ENCODE measurements at regions not wholly inside any gene's neighbourhood (a gene's known extent, or its start where the extent isn't known, plus 50 kb on each side); places are given as distances from the start of the nearest gene placed in this dataset.

DNA sequence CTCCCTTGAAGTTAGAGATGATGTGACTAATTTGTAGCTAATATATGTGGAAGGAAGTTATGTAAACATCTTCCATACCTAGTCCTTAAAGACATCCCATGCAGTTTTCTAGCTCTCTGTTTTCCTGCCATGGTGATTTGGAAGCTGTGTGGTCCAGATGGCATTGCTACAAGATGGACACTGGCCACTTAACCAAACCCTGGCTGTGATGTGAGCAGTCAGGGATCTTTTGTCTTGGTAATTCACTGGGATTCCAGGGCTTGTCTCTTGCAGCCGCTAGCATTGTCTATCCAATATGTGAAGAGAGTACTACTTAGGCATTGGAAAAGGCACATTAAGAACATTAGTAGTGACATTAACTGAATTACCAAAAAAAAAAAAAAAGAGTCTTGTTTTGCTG is 139.9 kb upstream of the DOCK10 start:
- no peak overlapping the region for H3K27ac ChIP-seq (ENCODE audit: low read length)
- no peaks in the 10 kb centered on the region for H3K79me2 ChIP-seq (ENCODE audit: low read length)
- H3K4me1 ChIP-seq (ENCODE audit: low read length): no peaks in the 10 kb centered on the region
- no peaks in the 10 kb centered on the region for H3K9me3 ChIP-seq (replicated peaks; ENCODE audit: insufficient read depth, low read length)
- H3K9me2 ChIP-seq (replicated peaks; ENCODE audit: insufficient read depth, low read length): no peaks in the 10 kb centered on the region
- no peaks in the 10 kb centered on the region for H3F3A ChIP-seq (ENCODE audit: insufficient read depth, low read length)
- no peak overlapping the region for H2AFZ ChIP-seq (ENCODE audit: low read length)
- no peak overlapping the region for H3K4me3 ChIP-seq (ENCODE audit: low read length)
- no peak for DNase-seq
- H3K27me3 ChIP-seq (replicated peaks; ENCODE audit: insufficient read depth, low read length): no peaks in the 10 kb centered on the region
- no peak overlapping the region for H3K4me2 ChIP-seq (ENCODE audit: low read depth, low read length)
- H4K20me1 ChIP-seq (ENCODE audit: insufficient read depth, low read length): no peaks in the 10 kb centered on the region
- H3K9ac ChIP-seq (ENCODE audit: low read length): no peak overlapping the region
- TF ChIP-seq EZH2phosphoT487 (IDR thresholded peaks at IDR 0.05; ENCODE audit: low read length) (no peak), EZH2 (optimal IDR thresholded peaks at IDR 0.05; ENCODE audit: low read depth, low read length) (no peak)
- TF ChIP-seq, protein P1, sequence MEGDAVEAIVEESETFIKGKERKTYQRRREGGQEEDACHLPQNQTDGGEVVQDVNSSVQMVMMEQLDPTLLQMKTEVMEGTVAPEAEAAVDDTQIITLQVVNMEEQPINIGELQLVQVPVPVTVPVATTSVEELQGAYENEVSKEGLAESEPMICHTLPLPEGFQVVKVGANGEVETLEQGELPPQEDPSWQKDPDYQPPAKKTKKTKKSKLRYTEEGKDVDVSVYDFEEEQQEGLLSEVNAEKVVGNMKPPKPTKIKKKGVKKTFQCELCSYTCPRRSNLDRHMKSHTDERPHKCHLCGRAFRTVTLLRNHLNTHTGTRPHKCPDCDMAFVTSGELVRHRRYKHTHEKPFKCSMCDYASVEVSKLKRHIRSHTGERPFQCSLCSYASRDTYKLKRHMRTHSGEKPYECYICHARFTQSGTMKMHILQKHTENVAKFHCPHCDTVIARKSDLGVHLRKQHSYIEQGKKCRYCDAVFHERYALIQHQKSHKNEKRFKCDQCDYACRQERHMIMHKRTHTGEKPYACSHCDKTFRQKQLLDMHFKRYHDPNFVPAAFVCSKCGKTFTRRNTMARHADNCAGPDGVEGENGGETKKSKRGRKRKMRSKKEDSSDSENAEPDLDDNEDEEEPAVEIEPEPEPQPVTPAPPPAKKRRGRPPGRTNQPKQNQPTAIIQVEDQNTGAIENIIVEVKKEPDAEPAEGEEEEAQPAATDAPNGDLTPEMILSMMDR (IDR thresholded peaks at IDR 0.05; ENCODE audit: low read length): no peak
- no peaks in the 10 kb centered on the region for H3K36me3 ChIP-seq (replicated peaks; ENCODE audit: insufficient read depth, low read length)

DNA sequence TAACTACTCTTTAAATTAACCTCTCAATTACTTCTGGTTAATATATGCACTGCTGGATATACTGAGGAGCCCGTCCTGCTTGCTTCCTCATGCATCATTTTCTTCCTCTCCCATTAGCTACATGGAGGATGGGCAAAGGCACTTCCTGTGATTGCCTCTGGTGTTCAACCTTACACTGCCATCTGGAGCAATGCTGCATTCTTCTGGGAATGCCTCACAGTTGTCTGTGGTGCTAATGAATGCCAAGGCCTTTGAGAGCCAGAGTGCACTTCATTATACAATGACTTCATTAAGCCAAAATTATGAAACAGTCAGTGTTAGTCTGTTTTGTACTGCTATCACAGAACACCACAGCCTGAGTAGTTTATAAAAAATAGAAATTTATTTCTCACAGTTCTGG is 134.8 kb upstream of the DOCK10 start:
- Histone ChIP-seq H3K9ac (ENCODE audit: low read length) (no peak overlapping the region), H3K27ac (ENCODE audit: low read length) (no peak overlapping the region), H3K27me3 (replicated peaks; ENCODE audit: insufficient read depth, low read length) (no peaks in the 10 kb centered on the region), H3F3A (ENCODE audit: insufficient read depth, low read length) (no peaks in the 10 kb centered on the region), H3K36me3 (replicated peaks; ENCODE audit: insufficient read depth, low read length) (no peaks in the 10 kb centered on the region), H3K9me3 (replicated peaks; ENCODE audit: insufficient read depth, low read length) (no peaks in the 10 kb centered on the region), H3K9me2 (replicated peaks; ENCODE audit: insufficient read depth, low read length) (no peaks in the 10 kb centered on the region), H3K4me3 (ENCODE audit: low read length) (no peak overlapping the region), H3K4me1 (ENCODE audit: low read length) (no peaks in the 10 kb centered on the region), H3K4me2 (ENCODE audit: low read depth, low read length) (no peak overlapping the region), H3K79me2 (ENCODE audit: low read length) (no peaks in the 10 kb centered on the region), H2AFZ (ENCODE audit: low read length) (no peak overlapping the region), H4K20me1 (ENCODE audit: insufficient read depth, low read length) (no peaks in the 10 kb centered on the region)
- TF ChIP-seq, protein P1 (IDR thresholded peaks at IDR 0.05; ENCODE audit: low read length): no peak
- TF ChIP-seq EZH2 (optimal IDR thresholded peaks at IDR 0.05; ENCODE audit: low read depth, low read length): no peak
- TF ChIP-seq EZH2phosphoT487 (IDR thresholded peaks at IDR 0.05; ENCODE audit: low read length): no peak
- DNase-seq: no peak

DNA sequence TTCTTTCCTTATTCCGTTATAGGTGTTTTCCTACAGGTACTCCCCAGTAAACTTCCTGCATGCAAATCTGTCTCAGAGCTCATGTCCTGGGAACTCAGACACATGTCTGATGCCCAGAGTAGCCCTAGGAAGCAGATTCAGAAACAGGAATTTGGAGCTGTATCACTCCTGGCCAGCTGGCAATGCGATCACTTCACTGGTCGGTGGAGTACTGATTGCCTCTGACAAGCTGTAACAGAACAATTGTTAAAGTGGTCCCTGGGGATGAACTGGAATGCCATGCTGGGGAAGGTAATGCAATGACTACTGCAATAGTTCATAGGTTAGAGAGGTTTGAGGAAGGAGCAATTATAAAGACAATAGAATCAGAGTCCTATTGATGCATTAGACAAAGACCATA is 131.6 kb upstream of the DOCK10 start:
- H3K9me3 ChIP-seq (replicated peaks; ENCODE audit: insufficient read depth, low read length): no peaks in the 10 kb centered on the region

More for the DNA sequence above, 131.6 kb upstream of the DOCK10 start:
- Histone ChIP-seq H3K27me3 (replicated peaks; ENCODE audit: insufficient read depth, low read length) (no peaks in the 10 kb centered on the region), H3K27ac (ENCODE audit: low read length) (no peak overlapping the region), H3K9ac (ENCODE audit: low read length) (no peak overlapping the region), H3K4me2 (ENCODE audit: low read depth, low read length) (no peak overlapping the region), H3K4me3 (ENCODE audit: low read length) (no peak overlapping the region), H3K4me1 (ENCODE audit: low read length) (no peaks in the 10 kb centered on the region), H3K9me2 (replicated peaks; ENCODE audit: insufficient read depth, low read length) (no peaks in the 10 kb centered on the region), H3K36me3 (replicated peaks; ENCODE audit: insufficient read depth, low read length) (no peaks in the 10 kb centered on the region), H4K20me1 (ENCODE audit: insufficient read depth, low read length) (no peaks in the 10 kb centered on the region), H2AFZ (ENCODE audit: low read length) (no peak overlapping the region), H3K79me2 (ENCODE audit: low read length) (no peaks in the 10 kb centered on the region), H3F3A (ENCODE audit: insufficient read depth, low read length) (no peaks in the 10 kb centered on the region)
- TF ChIP-seq, protein P1 (IDR thresholded peaks at IDR 0.05; ENCODE audit: low read length): no peak
- TF ChIP-seq EZH2 (optimal IDR thresholded peaks at IDR 0.05; ENCODE audit: low read depth, low read length) (no peak), EZH2phosphoT487 (IDR thresholded peaks at IDR 0.05; ENCODE audit: low read length) (no peak)
- DNase-seq: no peak

All from MM.1S (cell line).